KMS-11 (cell line): ENCODE measurements at regions not wholly inside any gene's neighbourhood (a gene's known extent, or its start where the extent isn't known, plus 50 kb on each side); places are given as distances from the start of the nearest gene placed in this dataset.

Experiments
- H2AFZ ChIP-seq: fragments of 200-600 bp; sonication (generic); 2 replicates; pipeline ENCODE4 v1.6.1; 2016; ENCODE audit warnings: antibody characterized with exemption, mixed run types, low read depth
- H3K27ac ChIP-seq: fragments of 200-600 bp; sonication (generic); 2 replicates; pipeline ENCODE4 v1.6.1; 2016; ENCODE audit warnings: mild to moderate bottlenecking, mixed run types
- H3K27me3 ChIP-seq: fragments of 200-600 bp; sonication (generic); 2 replicates; pipeline ENCODE4 v1.6.1; 2017; ENCODE audit warnings: mild to moderate bottlenecking, low read depth, mixed run types, moderate library complexity; ENCODE audit not compliant: insufficient read depth
- H3K36me3 ChIP-seq: fragments of 200-600 bp; sonication (generic); 2 replicates; pipeline ENCODE4 v1.6.1; 2017; ENCODE audit warnings: mild to moderate bottlenecking, mixed run types; ENCODE audit not compliant: insufficient read depth
- H3K4me1 ChIP-seq: fragments of 200-600 bp; sonication (generic); 2 replicates; pipeline ENCODE4 v1.6.1; 2016; ENCODE audit warnings: mild to moderate bottlenecking, low read depth, mixed run types; ENCODE audit not compliant: poor library complexity, severe bottlenecking
- H3K4me2 ChIP-seq: fragments of 200-600 bp; sonication (generic); 2 replicates; pipeline ENCODE4 v1.7.0; 2016; ENCODE audit warnings: mild to moderate bottlenecking, mixed run types
- H3K4me3 ChIP-seq: fragments of 200-600 bp; sonication (generic); IDR thresholded peaks from 2 replicates; pipeline ENCODE4 v1.6.1; 2017; ENCODE audit warnings: low read depth, low read length, mixed read lengths; ENCODE audit not compliant: insufficient read depth
- H3K79me2 ChIP-seq: fragments of 200-600 bp; sonication (generic); 2 replicates; pipeline ENCODE4 v1.6.1; 2016; ENCODE audit warnings: low read depth, mixed run types; ENCODE audit not compliant: insufficient read depth
- H3K9ac ChIP-seq: fragments of 200-600 bp; sonication (generic); 2 replicates; pipeline ENCODE4 v1.6.1; 2016; ENCODE audit warnings: mild to moderate bottlenecking, mixed run types
- H4K20me1 ChIP-seq: fragments of 200-600 bp; sonication (generic); 2 replicates; pipeline ENCODE4 v1.6.1; 2016; ENCODE audit warnings: mild to moderate bottlenecking, mixed run types; ENCODE audit not compliant: insufficient read depth
- TF ChIP-seq, protein P1 (sequence below): fragments of 200-600 bp; sonication (generic); conservative IDR thresholded peaks from 2 replicates; pipeline ENCODE4 v1.6.1; 2017; ENCODE audit warnings: low read depth, mild to moderate bottlenecking, antibody characterized with exemption, low read length, moderate library complexity, mixed read lengths

DNA sequence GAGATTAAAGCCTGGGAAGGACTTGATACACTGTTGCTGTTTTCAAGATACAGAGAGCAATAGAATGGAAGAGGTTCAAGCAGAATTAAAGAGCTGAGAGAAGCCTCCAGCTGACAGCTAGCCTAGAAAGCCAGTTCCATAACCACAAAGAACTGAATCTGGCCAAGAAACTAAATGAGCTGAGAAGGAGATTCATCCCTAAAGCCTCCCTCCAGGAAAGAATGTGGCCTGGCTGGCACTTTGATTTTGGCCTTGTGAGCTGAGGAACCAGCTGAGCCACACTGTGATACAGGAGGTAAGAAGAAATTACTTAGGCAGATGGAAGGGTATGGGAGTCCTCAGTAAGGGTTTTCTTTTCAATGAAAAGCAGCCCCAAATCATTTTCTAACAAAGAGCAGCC lies 324.1 kb downstream of the PHF14 start:
- Histone ChIP-seq H3K27ac (no peak overlapping the region), H3K4me1 (peaks cover 14% of the 10 kb centered on the region), H3K4me3 (no peak overlapping the region), H3K27me3 (no peaks in the 10 kb centered on the region), H3K4me2 (no peak overlapping the region), H3K36me3 (no peaks in the 10 kb centered on the region), H3K79me2 (no peaks in the 10 kb centered on the region), H2AFZ (no peak overlapping the region), H4K20me1 (no peaks in the 10 kb centered on the region), H3K9ac (no peak overlapping the region)
- TF ChIP-seq, protein P1, sequence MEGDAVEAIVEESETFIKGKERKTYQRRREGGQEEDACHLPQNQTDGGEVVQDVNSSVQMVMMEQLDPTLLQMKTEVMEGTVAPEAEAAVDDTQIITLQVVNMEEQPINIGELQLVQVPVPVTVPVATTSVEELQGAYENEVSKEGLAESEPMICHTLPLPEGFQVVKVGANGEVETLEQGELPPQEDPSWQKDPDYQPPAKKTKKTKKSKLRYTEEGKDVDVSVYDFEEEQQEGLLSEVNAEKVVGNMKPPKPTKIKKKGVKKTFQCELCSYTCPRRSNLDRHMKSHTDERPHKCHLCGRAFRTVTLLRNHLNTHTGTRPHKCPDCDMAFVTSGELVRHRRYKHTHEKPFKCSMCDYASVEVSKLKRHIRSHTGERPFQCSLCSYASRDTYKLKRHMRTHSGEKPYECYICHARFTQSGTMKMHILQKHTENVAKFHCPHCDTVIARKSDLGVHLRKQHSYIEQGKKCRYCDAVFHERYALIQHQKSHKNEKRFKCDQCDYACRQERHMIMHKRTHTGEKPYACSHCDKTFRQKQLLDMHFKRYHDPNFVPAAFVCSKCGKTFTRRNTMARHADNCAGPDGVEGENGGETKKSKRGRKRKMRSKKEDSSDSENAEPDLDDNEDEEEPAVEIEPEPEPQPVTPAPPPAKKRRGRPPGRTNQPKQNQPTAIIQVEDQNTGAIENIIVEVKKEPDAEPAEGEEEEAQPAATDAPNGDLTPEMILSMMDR, result no peak

DNA sequence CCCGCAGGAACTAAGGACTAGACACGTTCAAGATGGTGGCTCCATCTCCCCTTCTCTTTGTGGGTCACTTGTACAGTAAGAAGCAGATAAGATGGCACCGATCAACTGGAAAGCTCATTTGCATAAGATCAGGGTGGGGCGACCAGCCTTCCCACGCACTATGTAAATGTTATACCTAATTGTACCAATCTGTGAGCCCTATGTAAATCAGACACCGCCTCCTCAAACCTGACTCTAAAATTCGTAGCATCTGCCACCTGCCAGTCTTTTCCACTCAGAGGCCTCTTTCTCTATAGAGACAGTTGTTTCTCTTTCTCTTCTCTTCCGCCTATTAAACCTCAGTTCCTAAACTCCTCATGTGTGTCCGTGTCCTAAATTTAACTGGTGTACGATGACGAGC lies 324.5 kb downstream of the PHF14 start:
- Histone ChIP-seq H3K4me2 (no peak overlapping the region), H3K4me1 (peaks cover 14% of the 10 kb centered on the region), H4K20me1 (no peaks in the 10 kb centered on the region), H3K9ac (no peak overlapping the region), H3K27ac (no peak overlapping the region), H3K4me3 (no peak overlapping the region), H3K36me3 (no peaks in the 10 kb centered on the region), H3K79me2 (no peaks in the 10 kb centered on the region), H3K27me3 (no peaks in the 10 kb centered on the region), H2AFZ (no peak overlapping the region)
- TF ChIP-seq, protein P1, result no peak

DNA sequence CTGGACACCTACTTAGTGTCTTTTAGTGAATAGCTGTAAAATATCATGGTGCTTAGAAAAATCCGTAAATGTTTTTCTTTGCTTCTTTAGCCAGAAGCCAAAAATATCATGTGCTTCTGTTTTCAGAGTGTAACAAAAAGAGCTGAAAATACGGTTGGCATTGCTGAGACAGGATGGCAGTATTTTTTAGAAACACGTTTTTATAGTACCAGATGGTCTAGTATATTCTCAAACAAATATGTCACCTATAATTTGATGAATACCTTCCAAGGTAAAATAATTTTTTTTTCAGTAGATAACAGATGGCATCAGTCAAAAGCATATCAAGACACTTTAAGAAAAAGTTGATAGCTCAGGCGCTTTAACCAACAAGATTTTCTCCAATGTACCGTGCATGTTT lies 326.6 kb downstream of the PHF14 start:
- Histone ChIP-seq H3K4me2 (no peak overlapping the region), H3K27ac (no peak overlapping the region), H4K20me1 (no peaks in the 10 kb centered on the region), H3K4me3 (no peak overlapping the region), H3K9ac (no peak overlapping the region), H3K79me2 (no peaks in the 10 kb centered on the region), H3K27me3 (no peaks in the 10 kb centered on the region), H2AFZ (no peak overlapping the region), H3K36me3 (no peaks in the 10 kb centered on the region), H3K4me1 (no peaks in the 10 kb centered on the region)
- TF ChIP-seq, protein P1, result no peak

DNA sequence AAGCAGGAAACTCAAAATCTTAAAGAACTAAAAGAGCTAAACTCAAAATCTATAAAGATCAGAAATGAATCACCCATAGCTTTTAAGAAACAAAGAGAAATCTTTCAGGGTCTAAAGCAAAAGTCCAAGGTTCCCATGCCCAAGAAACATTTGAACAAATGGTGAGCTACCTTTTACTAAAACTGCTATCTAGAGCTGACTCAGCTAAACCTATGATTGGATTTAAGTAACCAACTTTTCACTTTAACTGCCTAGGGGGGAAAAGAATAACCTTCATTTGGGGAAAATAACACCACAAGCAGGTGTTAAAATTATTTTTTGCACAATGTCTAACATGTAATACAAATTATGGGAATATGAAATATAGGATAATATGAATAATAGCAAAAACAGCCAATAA lies 328.4 kb downstream of the PHF14 start:
- Histone ChIP-seq H3K4me3 (no peak overlapping the region), H3K4me1 (no peaks in the 10 kb centered on the region), H3K36me3 (no peaks in the 10 kb centered on the region), H3K27me3 (no peaks in the 10 kb centered on the region), H4K20me1 (no peaks in the 10 kb centered on the region), H3K9ac (no peak overlapping the region), H3K4me2 (no peak overlapping the region), H3K27ac (no peak overlapping the region), H3K79me2 (no peaks in the 10 kb centered on the region), H2AFZ (no peak overlapping the region)
- TF ChIP-seq, protein P1, result no peak

GRCh38 chr7:11313801-11314200 lies 340.1 kb downstream of the PHF14 start:
- no peak overlapping the region for H3K4me3 ChIP-seq
- H3K79me2 ChIP-seq, result no peaks in the 10 kb centered on the region
- H3K4me1 ChIP-seq, result peaks cover 21% of the 10 kb centered on the region
- H2AFZ ChIP-seq, result no peak overlapping the region
- H3K36me3 ChIP-seq, result no peaks in the 10 kb centered on the region
- no peak overlapping the region for H3K4me2 ChIP-seq
- no peak overlapping the region for H3K9ac ChIP-seq
- TF ChIP-seq, protein P1, result no peak
- H4K20me1 ChIP-seq, result no peaks in the 10 kb centered on the region
- no peak overlapping the region for H3K27ac ChIP-seq
- no peaks in the 10 kb centered on the region for H3K27me3 ChIP-seq
